Thyroid gland (tissue), 4 donors: ENCODE measurements at regions not wholly inside any gene's neighbourhood (a gene's known extent, or its start where the extent isn't known, plus 50 kb on each side); places are given as distances from the start of the nearest gene placed in this dataset.

Source experiments
- DNase-seq, 2 donors: peaks; one replicate each; pipeline ENCODE4 v3.0.0-alpha.2; 2019
- H3K27ac ChIP-seq, 3 donors: fragments of 200-600 bp; sonication (generic); 1 replicate in 2 of 3; 2 replicates in 1 of 3; pipeline ENCODE4 v1.5.1; 2016 to 2019; ENCODE audit warnings: mild to moderate bottlenecking in 1 of 3, moderate library complexity in 1 of 3
- H3K27me3 ChIP-seq: fragments of 200-600 bp; sonication (generic); one replicate; pipeline ENCODE4 v1.5.1; 2019
- H3K36me3 ChIP-seq, 2 donors: fragments of 200-600 bp; sonication (generic); one replicate each; pipeline ENCODE4 v1.5.1; 2016 to 2019
- H3K4me1 ChIP-seq, 2 donors: fragments of 200-600 bp; sonication (generic); one replicate each; pipeline ENCODE4 v1.5.1; 2017 to 2019
- H3K4me3 ChIP-seq, 3 donors: fragments of 200-600 bp; sonication (generic); replicated peaks in 1 of 3; 1 replicate in 2 of 3; 2 replicates in 1 of 3; pipeline ENCODE4 v1.5.1; 2016; ENCODE audit warnings: mild to moderate bottlenecking in 1 of 3
- H3K9me3 ChIP-seq: fragments of 200-600 bp; sonication (generic); one replicate; pipeline ENCODE4 v1.5.1; 2017
- CTCF ChIP-seq, 6 experiments: fragments of 200-600 bp in 3 of 6; fragments of 450-650 bp in 3 of 6; sonication (generic) in 3 of 6; IDR thresholded peaks; one replicate each; pipeline ENCODE4 v1.5.1; 2016 to 2019; ENCODE audit warnings: antibody characterized with exemption in 6 of 6, mild to moderate bottlenecking in 2 of 6, inconsistent platforms in 1 of 6, moderate library complexity in 1 of 6
- POLR2A ChIP-seq, 2 donors: fragments of 450-650 bp; IDR thresholded peaks; one replicate each; pipeline ENCODE4 v1.6.1; 2017; ENCODE audit warnings: antibody characterized with exemption in 2 of 2, mild to moderate bottlenecking in 2 of 2, moderate library complexity in 1 of 2
- WGBS, 2 donors: methylation state at CpG; one replicate each; pipeline ENCODE4 v1.1.5; 2017; 5-methylcytosine and 5-hydroxymethylcytosine counted together
- intact Hi-C: fragments of 100-400 bp; cut with DNase I; formaldehyde crosslinking; loops from one replicate; pipeline ENCODE4 v1.15.1; 2023

DNA sequence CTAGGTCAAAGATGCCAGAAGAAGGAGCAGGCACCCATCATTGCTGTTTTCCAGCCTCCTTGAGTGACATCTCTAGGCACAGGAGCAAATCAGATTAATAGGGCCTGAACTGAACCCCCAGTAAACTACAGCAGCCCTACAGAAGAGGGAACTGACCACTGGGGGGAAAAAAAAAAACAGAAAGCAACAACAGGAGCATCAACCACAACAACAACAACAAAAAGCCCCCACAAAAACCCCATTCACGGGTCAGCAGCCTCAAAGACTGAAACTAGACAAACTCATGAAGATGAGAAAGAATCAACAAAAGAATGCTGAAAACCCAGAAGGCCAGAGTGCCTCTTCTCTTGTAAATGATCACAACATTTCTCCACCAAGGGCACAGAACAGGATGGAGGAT lies 537.4 kb upstream of the BTBD3 start:
- Histone ChIP-seq H3K27me3 (no peaks in the 10 kb centered on the region), H3K27ac (no peak overlapping the region), H3K4me3 (no peak overlapping the region), H3K36me3 (no peaks in the 10 kb centered on the region), H3K9me3 (no peaks in the 10 kb centered on the region), H3K4me1 (no peaks in the 10 kb centered on the region)
- TF ChIP-seq POLR2A (IDR thresholded peaks at IDR 0.05) (no peak), CTCF (IDR thresholded peaks at IDR 0.05) (no peak)
- intact Hi-C loops: no loop called here
- WGBS, 2 donors: 44 to 53% methylated on average over 1 of the region's 1 CpG
- DNase-seq: no peak

DNA sequence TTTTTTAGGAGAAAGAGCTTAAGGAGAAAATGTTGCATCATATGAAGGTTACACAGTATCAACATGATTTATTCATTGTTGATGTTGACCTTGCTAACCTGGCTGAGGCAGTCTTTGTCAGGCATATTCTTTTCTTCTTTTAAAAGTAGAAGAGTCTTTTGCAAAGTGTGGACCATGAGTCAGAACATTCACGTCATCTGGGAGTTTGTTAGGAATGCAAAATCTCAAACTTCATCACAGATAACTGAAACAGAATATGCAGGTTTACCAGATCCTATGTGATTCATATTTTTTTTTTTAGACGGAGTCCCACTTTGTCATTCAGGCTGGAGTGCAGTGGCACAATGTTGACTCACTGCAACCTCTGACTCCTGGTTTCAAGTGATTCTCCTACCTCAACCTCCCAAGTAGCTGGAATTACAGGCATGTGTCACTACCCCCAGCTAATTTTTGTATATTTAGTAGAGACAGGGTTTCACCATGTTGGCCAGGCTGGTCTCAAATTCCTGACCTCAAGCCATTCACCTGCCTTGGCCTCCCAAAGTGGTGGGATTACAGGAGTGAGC lies 530.4 kb upstream of the BTBD3 start:
- no peak overlapping the region for H3K27ac ChIP-seq

DNA sequence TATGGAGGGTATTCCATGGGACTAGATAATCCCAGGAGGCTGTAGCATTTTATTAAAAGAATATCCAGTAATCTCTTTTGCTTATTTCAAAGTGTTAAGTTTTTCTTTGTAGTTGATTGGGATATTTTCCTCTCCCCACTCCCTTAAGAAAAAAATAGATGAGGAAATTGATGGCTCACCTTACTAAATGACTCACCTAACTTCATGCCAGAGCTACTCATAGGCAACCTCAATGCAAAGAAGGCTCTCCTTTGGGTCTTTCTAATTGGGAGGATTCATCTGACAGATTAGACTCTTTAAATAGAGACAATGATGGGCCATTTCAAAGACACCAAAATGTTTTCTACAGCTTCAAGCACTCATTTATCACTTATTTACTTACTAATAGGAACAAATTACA lies 528.5 kb upstream of the BTBD3 start:
- TF ChIP-seq POLR2A (IDR thresholded peaks at IDR 0.05): no peak
- no peak for TF ChIP-seq CTCF (IDR thresholded peaks at IDR 0.05)
- intact Hi-C loops: no loop called here
- no peak for DNase-seq

More for the DNA sequence above, 530.4 kb upstream of the BTBD3 start:
- Histone ChIP-seq H3K9me3 (no peaks in the 10 kb centered on the region), H3K4me3 (no peak overlapping the region), H3K27me3 (no peaks in the 10 kb centered on the region), H3K36me3 (no peaks in the 10 kb centered on the region), H3K4me1 (no peaks in the 10 kb centered on the region)
- TF ChIP-seq CTCF (IDR thresholded peaks at IDR 0.05): no peak
- no peak for TF ChIP-seq POLR2A (IDR thresholded peaks at IDR 0.05)
- DNase-seq: no peak
- 88 to 94% methylated on average over 2 of the region's 2 CpGs for WGBS, 2 donors
- intact Hi-C loops: no loop called here

DNA sequence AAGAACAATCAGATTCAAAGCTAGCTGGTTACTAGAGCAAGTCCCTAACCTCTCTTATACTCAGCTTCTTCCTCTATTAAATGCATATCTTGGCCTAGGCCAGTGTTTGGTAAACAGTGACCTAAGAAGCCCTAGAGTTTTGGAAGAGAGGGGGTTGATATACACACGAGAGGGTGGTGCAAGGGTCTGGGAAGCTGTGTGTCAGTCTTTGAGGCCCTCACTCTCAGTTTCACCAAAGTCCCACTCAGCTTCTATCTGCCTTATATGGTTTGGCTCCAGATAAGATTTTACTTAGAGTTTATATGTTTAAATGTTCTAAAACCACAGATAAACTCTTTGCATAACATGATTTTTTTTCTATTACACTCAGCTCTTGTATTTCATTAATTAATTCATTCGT lies 526.1 kb upstream of the BTBD3 start:
- intact Hi-C loops: no loop called here
- TF ChIP-seq POLR2A (IDR thresholded peaks at IDR 0.05): no peak
- 65 to 66% methylated on average over 2 of the region's 2 CpGs for WGBS, 2 donors

More for the DNA sequence above, 528.5 kb upstream of the BTBD3 start:
- no peak overlapping the region for H3K4me3 ChIP-seq
- no peaks in the 10 kb centered on the region for H3K9me3 ChIP-seq
- H3K4me1 ChIP-seq: no peaks in the 10 kb centered on the region
- no peak overlapping the region for H3K27ac ChIP-seq
- H3K36me3 ChIP-seq: no peaks in the 10 kb centered on the region
- H3K27me3 ChIP-seq: no peaks in the 10 kb centered on the region

GRCh38 chr20:11394145-11394833 lies 523.4 kb upstream of the BTBD3 start:
- Histone ChIP-seq H3K36me3 (no peaks in the 10 kb centered on the region), H3K4me1 (no peaks in the 10 kb centered on the region), H3K27ac (no peak overlapping the region), H3K4me3 (no peak overlapping the region), H3K27me3 (no peaks in the 10 kb centered on the region), H3K9me3 (no peaks in the 10 kb centered on the region)
- TF ChIP-seq POLR2A (IDR thresholded peaks at IDR 0.05) (no peak), CTCF (IDR thresholded peaks at IDR 0.05) (no peak)
- WGBS, 2 donors: 81 to 82% methylated on average over 2 of the region's 2 CpGs
- DNase-seq: no peak
- intact Hi-C loops: no loop called here

More for the DNA sequence above, 526.1 kb upstream of the BTBD3 start:
- DNase-seq: no peak
- no peaks in the 10 kb centered on the region for H3K27me3 ChIP-seq
- no peak overlapping the region for H3K4me3 ChIP-seq
- H3K9me3 ChIP-seq: no peaks in the 10 kb centered on the region
- H3K4me1 ChIP-seq: no peaks in the 10 kb centered on the region
- H3K36me3 ChIP-seq: no peaks in the 10 kb centered on the region
- H3K27ac ChIP-seq: no peak overlapping the region
